ENCODE measurements at regions not wholly inside any gene's neighbourhood (a gene's known extent, or its start where the extent isn't known, plus 50 kb on each side); places are given as distances from the start of the nearest gene placed in this dataset.

- TF ChIP-seq CTCF (IDR thresholded peaks at IDR 0.05) (no peak), POLR2A (IDR thresholded peaks at IDR 0.05) (no peak)
Observed at GRCh38 chr2:45258311-45258710, 249.1 kb upstream of the SIX2 start.

Measured in heart left ventricle (tissue), 13 donors.